IMR-90 (cell line): ENCODE measurements at regions not wholly inside any gene's neighbourhood (a gene's known extent, or its start where the extent isn't known, plus 50 kb on each side); places are given as distances from the start of the nearest gene placed in this dataset.

ENCODE experiments used
- ATAC-seq: fragments of 200-7000 bp; cut with Tn5 transposase; 2 replicates; pipeline ENCODE4 v1.9.1; 2020; ENCODE audit warnings: low read depth, mild to moderate bottlenecking, moderate library complexity
- BruUV-seq: library from RNA; stranded (reverse); fragments of 400-500 nt; replicated peaks from 2 replicates; lab custom pipeline; 2021; lab: Mats Ljungman, UMichigan
- CTCF ChIA-PET: fragments of 300-600 bp; formaldehyde crosslinking; extraction: SDS; loops from one replicate; lab custom pipeline; 2021; ENCODE audit warnings: antibody characterized with exemption; lab: Yijun Ruan, JAX
- POLR2A ChIA-PET: fragments of 300-600 bp; sonication (Branson Sonifier 250); formaldehyde crosslinking; loops from one replicate; lab custom pipeline; 2022; ENCODE audit warnings: antibody characterized with exemption; ENCODE audit not compliant: unreplicated experiment; lab: Charles Lee
- DNase-seq: peaks from one replicate; pipeline ENCODE4 v3.0.0; 2013
- H2AFZ ChIP-seq: replicated peaks from 2 replicates; pipeline ENCODE3; 2013; ENCODE audit warnings: low read length, mild to moderate bottlenecking; ENCODE audit not compliant: poor library complexity
- H2AK5ac ChIP-seq: 2 replicates; pipeline ENCODE4 v1.6.1; 2013; ENCODE audit warnings: low read depth, low read length, inconsistent platforms
- H2AK9ac ChIP-seq: replicated peaks from 2 replicates; pipeline ENCODE3; 2013; ENCODE audit warnings: mild to moderate bottlenecking, low read depth, low read length, moderate library complexity; ENCODE audit not compliant: poor library complexity
- H2BK120ac ChIP-seq: 2 replicates; pipeline ENCODE4 v1.6.1; 2013; ENCODE audit warnings: low read depth, low read length, inconsistent platforms
- H2BK15ac ChIP-seq: 3 replicates; pipeline ENCODE4 v1.6.1; 2013; ENCODE audit warnings: low read depth, low read length, inconsistent platforms
- H2BK20ac ChIP-seq: 2 replicates; pipeline ENCODE4 v1.6.1; 2013; ENCODE audit warnings: low read depth, mild to moderate bottlenecking, inconsistent platforms, low read length, moderate library complexity
- H2BK5ac ChIP-seq: 2 replicates; pipeline ENCODE4 v1.6.1; 2013; ENCODE audit warnings: mild to moderate bottlenecking, low read depth, low read length, inconsistent platforms; ENCODE audit not compliant: poor library complexity, severe bottlenecking
- H3K14ac ChIP-seq: replicated peaks from 2 replicates; pipeline ENCODE4 v1.6.1; 2013; ENCODE audit warnings: low read depth, low read length, inconsistent platforms
- H3K18ac ChIP-seq: 2 replicates; pipeline ENCODE4 v1.6.1; 2013; ENCODE audit warnings: low read depth, low read length, control low read depth
- H3K23ac ChIP-seq: 2 replicates; pipeline ENCODE4 v1.6.1; 2013; ENCODE audit warnings: low read depth, low read length, inconsistent platforms
- H3K27ac ChIP-seq: 2 replicates; pipeline ENCODE4 v1.5.1; 2013; ENCODE audit warnings: mild to moderate bottlenecking, control low read depth, low read length; ENCODE audit not compliant: insufficient read depth
- H3K27me3 ChIP-seq: 2 replicates; pipeline ENCODE4 v1.6.1; 2013; ENCODE audit warnings: low read length; ENCODE audit not compliant: control insufficient read depth, insufficient read depth
- H3K36me3 ChIP-seq: 2 replicates; pipeline ENCODE4 v1.6.1; 2013; ENCODE audit warnings: low read length, mixed read lengths; ENCODE audit not compliant: control insufficient read depth, insufficient read depth
- H3K4ac ChIP-seq: 2 replicates; pipeline ENCODE4 v1.6.1; 2013; ENCODE audit warnings: low read depth, low read length, inconsistent platforms
- H3K4me1 ChIP-seq: 2 replicates; pipeline ENCODE4 v1.6.1; 2013; ENCODE audit warnings: low read length, mixed read lengths; ENCODE audit not compliant: control insufficient read depth, insufficient read depth
- H3K4me2 ChIP-seq: 2 replicates; pipeline ENCODE4 v1.6.1; 2013; ENCODE audit warnings: low read depth, mild to moderate bottlenecking, control low read depth, low read length, moderate library complexity
- H3K4me3 ChIP-seq: 2 replicates; pipeline ENCODE4 v1.5.1; 2013; ENCODE audit warnings: low read depth, mild to moderate bottlenecking, control low read depth, low read length, moderate library complexity; ENCODE audit not compliant: insufficient read depth
- H3K56ac ChIP-seq: 2 replicates; pipeline ENCODE4 v1.6.1; 2013; ENCODE audit warnings: low read length, inconsistent platforms; ENCODE audit not compliant: insufficient read depth; ENCODE audit errors: extremely low read depth
- H3K79me1 ChIP-seq, 2 experiments: 2 replicates each; pipeline ENCODE4 v1.6.1; 2013; ENCODE audit warnings: low read length in 2 of 2, inconsistent platforms in 1 of 2, low read depth in 1 of 2
- H3K9ac ChIP-seq: 2 replicates; pipeline ENCODE4 v1.6.1; 2013; ENCODE audit warnings: low read depth, low read length, control low read depth
- H3K9me1 ChIP-seq: 2 replicates; pipeline ENCODE4 v1.6.1; 2013; ENCODE audit warnings: low read length, inconsistent platforms; ENCODE audit not compliant: insufficient read depth
- H3K9me3 ChIP-seq: 2 replicates; pipeline ENCODE4 v1.6.1; 2013; ENCODE audit warnings: low read length; ENCODE audit not compliant: control insufficient read depth, insufficient read depth
- H4K20me1 ChIP-seq: 2 replicates; pipeline ENCODE4 v1.6.1; 2013; ENCODE audit warnings: low read length, inconsistent platforms; ENCODE audit not compliant: insufficient read depth
- H4K5ac ChIP-seq: 2 replicates; pipeline ENCODE4 v1.6.1; 2013; ENCODE audit warnings: mild to moderate bottlenecking, low read depth, low read length, control low read depth
- H4K8ac ChIP-seq, 2 experiments: 2 replicates each; pipeline ENCODE4 v1.6.1; 2013; ENCODE audit warnings: low read depth in 2 of 2, low read length in 2 of 2, control low read depth in 1 of 2, inconsistent platforms in 1 of 2
- H4K91ac ChIP-seq: 2 replicates; pipeline ENCODE4 v1.6.1; 2013; ENCODE audit warnings: low read depth, low read length, inconsistent platforms; ENCODE audit not compliant: insufficient read depth
- BHLHE40 ChIP-seq: fragments of 150-350 bp; IDR thresholded peaks from 2 replicates; pipeline ENCODE4 v1.6.1; 2016; ENCODE audit warnings: mild to moderate bottlenecking, low read depth, low read length
- CEBPB ChIP-seq: IDR thresholded peaks from 2 replicates; pipeline ENCODE4 v1.6.1; 2012; ENCODE audit warnings: low read depth, low read length, improper control_type of control experiment
- CTCF ChIP-seq: conservative IDR thresholded peaks from 2 replicates; pipeline ENCODE4 v1.5.1; 2012; ENCODE audit warnings: mild to moderate bottlenecking, low read depth, low read length, improper control_type of control experiment
- ELK1 ChIP-seq: fragments of 150-350 bp; IDR thresholded peaks from 2 replicates; pipeline ENCODE4 v1.6.1; 2016; ENCODE audit warnings: low read depth, mild to moderate bottlenecking, low read length, moderate library complexity, borderline replicate concordance
- FOS ChIP-seq: fragments of 150-350 bp; IDR thresholded peaks from 2 replicates; pipeline ENCODE4 v1.6.1; 2016; ENCODE audit warnings: low read depth, low read length
- MAFK ChIP-seq: IDR thresholded peaks from 2 replicates; pipeline ENCODE4 v1.6.1; 2012; ENCODE audit warnings: low read depth, low read length, improper control_type of control experiment
- NFE2L2 ChIP-seq: fragments of 150-350 bp; IDR thresholded peaks from 2 replicates; pipeline ENCODE4 v1.6.1; 2016; ENCODE audit warnings: low read depth, mild to moderate bottlenecking, low read length
- POLR2A ChIP-seq: IDR thresholded peaks from 2 replicates; pipeline ENCODE4 v1.6.1; 2012; ENCODE audit warnings: mild to moderate bottlenecking, low read depth, low read length
- SMC3 ChIP-seq: fragments of 150-350 bp; IDR thresholded peaks from 2 replicates; pipeline ENCODE4 v1.6.1; 2016; ENCODE audit warnings: low read depth, mild to moderate bottlenecking, antibody characterized with exemption, low read length, moderate library complexity
- WGBS, 2 experiments: methylation state at CpG; one replicate each; pipeline versions ENCODE4 v1.1.5 to v1.1.7; 2013; ENCODE audit warnings: missing lambda C conversion rate in 2 of 2; ENCODE audit not compliant: insufficient read length in 1 of 2; ENCODE audit errors: extremely low coverage in 2 of 2; 5-methylcytosine and 5-hydroxymethylcytosine counted together
- dilution Hi-C: fragments of 300-500 bp; cut with HindIII; formaldehyde crosslinking; loops from one replicate; pipeline ENCODE4 v1.14.3; 2018; ENCODE audit warnings: low sequenced_read_pairs; ENCODE audit not compliant: unreplicated experiment
- in situ Hi-C: fragments of 300-500 bp; cut with MboI; formaldehyde crosslinking; loops from 3 replicates; pipeline ENCODE4 v1.14.3; 2019; ENCODE audit warnings: low sequenced_read_pairs, inconsistent platforms, mixed read lengths
- intact Hi-C: fragments of 100-400 bp; cut with micrococcal nuclease; formaldehyde crosslinking; loops from 2 replicates; pipeline ENCODE4 v1.10.0; 2022

- BruUV-seq: no TSS peak
- Histone ChIP-seq H2AK5ac (no peak overlapping the region), H2BK15ac (no peak overlapping the region), H2BK120ac (no peak overlapping the region), H4K5ac (no peak overlapping the region), H3K23ac (no peak overlapping the region), H3K27ac (no peak overlapping the region), H3K4me1 (no peaks in the 10 kb centered on the region), H3K14ac (no peak overlapping the region), H3K9me1 (no peaks in the 10 kb centered on the region), H2AK9ac (no peak overlapping the region), H3K27me3 (no peaks in the 10 kb centered on the region), H3K9me3 (peaks cover 7% of the 10 kb centered on the region; the same call in 1 of the 2 replicates), H2BK5ac (no peak overlapping the region), H2BK20ac (no peak overlapping the region), H3K18ac (no peak overlapping the region), H3K9ac (no peak overlapping the region), H3K56ac (no peak overlapping the region), H4K8ac (no peak overlapping the region), H3K79me1 (no peaks in the 10 kb centered on the region), H3K4me3 (no peak overlapping the region), H2AFZ (no peak overlapping the region), H3K4me2 (no peak overlapping the region), H4K91ac (no peak overlapping the region), H4K20me1 (no peaks in the 10 kb centered on the region), H3K4ac (no peak overlapping the region), H3K36me3 (no peaks in the 10 kb centered on the region)
- TF ChIP-seq CEBPB (no peak), NFE2L2 (no peak), BHLHE40 (no peak), ELK1 (no peak), SMC3 (no peak), MAFK (no peak), POLR2A (no peak), FOS (no peak), CTCF (no peak)
- POLR2A ChIA-PET: no interaction called here
- intact Hi-C loops (no loop called here), dilution Hi-C loops (no loop called here), in situ Hi-C loops (no loop called here)
- ATAC-seq: no peak
- CTCF ChIA-PET: no interaction called here
- no CpG with 5 or more reads among the region's 3 CpGs for WGBS, 2 experiments
- DNase-seq: no peak
These were observed 200.0 kb downstream of the WDR11 start for GRCh38 chr10:121051171-121051570.
